GM18499 (cell line): ENCODE measurements at regions not wholly inside any gene's neighbourhood (a gene's known extent, or its start where the extent isn't known, plus 50 kb on each side); places are given as distances from the start of the nearest gene placed in this dataset.

Experiments
- ATAC-seq: cut with Tn5 transposase; IDR thresholded peaks from one replicate; pipeline ENCODE4 v1.9.1; 2021; ENCODE audit warnings: moderate number of reproducible peaks; ENCODE audit not compliant: insufficient read depth, unreplicated experiment

DNA sequence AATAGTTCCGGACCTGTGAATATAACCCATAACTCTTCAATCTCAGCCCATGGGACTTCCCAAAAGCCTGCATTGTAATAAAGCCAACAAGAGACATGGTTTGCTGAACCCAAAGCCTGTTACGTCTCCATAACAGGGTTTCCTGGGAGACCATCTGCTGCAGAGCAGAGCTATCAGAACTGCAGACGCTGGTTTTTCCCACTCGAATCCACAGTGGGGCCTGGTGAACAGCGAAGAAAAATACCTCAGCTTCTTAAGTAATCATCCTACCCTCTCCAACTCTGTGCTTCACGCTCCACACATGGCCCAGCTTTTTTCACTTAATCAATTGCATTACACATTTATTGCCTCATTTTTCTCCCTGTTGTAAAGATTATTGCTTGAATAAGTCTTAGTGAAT lies 409.5 kb upstream of the GRIA1 start:
- ATAC-seq: no peak

DNA sequence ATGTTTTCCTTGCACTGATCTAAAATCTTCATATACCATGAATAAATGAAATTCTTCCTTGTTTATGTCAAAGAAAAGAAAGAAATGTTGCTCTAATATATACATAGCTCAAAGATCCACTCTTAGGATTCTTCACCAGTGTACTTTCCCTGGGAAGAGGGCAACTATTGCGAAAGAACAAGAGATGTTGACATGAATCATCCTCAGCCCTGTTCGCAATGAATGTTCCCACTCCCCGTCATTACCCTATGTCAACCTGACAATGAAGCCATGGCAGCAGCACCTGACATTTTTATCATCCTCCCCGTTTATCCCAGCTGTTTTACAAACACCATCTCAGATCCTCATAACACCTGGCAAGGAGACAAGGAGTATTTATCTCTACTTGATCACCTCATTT lies 409.1 kb upstream of the GRIA1 start:
- no peak for ATAC-seq

GRCh38 chr5:153084511-153084910 lies 406.0 kb upstream of the GRIA1 start:
- no peak for ATAC-seq

- no peak for ATAC-seq
Measured at GRCh38 chr5:153086486-153086885, 404.0 kb upstream of the GRIA1 start.

DNA sequence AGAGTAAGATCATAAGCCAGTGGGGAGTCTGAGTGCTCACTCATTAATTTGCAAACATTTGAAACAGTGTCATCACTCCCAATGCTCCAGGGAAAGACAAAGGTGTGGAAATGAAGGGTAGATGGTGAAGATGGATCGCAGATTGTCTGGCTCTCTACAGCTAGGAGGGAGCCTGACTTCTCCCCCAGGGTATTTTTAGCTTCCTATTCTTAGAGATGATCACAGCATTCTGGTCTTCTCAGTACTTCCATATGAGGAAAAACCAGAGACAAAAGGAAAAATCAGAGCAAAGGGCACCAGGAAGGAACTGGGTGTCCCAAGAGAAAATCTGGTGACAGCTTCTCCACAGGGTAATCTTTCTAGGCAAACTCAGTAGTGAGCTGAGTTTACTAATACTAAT lies 401.9 kb upstream of the GRIA1 start:
- ATAC-seq: no peak

GRCh38 chr5:153094333-153094732 lies 396.1 kb upstream of the GRIA1 start:
- ATAC-seq: no peak

- no peak for ATAC-seq
Measured at GRCh38 chr5:153096381-153096780, 394.1 kb upstream of the GRIA1 start.

DNA sequence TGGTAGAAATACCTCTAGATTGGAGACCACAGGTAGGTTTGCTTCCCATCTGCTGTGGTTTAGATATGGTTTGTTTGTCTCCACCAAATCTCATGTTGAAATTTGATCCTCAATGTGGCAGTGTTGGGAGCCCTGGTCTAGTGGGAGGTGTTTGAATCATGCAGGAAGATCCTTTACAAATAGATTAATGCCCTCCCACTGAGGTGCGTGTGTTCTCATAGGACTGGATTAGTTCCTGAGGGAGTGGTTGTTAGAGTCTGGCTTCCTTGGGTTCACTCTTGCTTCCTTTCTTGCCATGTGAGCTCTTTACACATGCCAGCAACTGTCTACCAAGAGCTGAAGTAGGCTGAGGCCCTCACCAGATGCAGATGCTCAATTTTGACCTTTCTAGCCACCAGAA lies 391.1 kb upstream of the GRIA1 start:
- no peak for ATAC-seq

- no peak for ATAC-seq
Measured at GRCh38 chr5:153101235-153102180, 389.0 kb upstream of the GRIA1 start.

GRCh38 chr5:153116916-153117315 lies 373.6 kb upstream of the GRIA1 start:
- ATAC-seq: no peak

DNA sequence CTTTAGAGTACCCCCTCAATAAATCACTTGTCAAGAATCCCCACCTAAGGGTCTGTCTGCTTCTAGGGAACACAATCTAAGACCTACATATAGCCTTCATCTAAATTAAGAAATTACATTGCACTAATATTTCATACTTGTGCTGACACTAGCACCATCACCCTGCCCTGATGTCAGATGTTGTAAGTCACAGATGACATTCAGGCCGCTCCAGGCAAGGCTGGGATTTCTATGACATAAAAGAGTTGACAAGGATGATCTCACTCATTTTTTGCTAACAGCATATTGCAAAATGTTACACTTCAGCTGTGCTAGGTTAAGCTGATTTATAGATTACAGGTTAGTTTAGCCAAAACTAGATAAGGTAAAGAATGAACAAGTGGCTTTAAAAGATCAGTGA lies 372.5 kb upstream of the GRIA1 start:
- no peak for ATAC-seq

DNA sequence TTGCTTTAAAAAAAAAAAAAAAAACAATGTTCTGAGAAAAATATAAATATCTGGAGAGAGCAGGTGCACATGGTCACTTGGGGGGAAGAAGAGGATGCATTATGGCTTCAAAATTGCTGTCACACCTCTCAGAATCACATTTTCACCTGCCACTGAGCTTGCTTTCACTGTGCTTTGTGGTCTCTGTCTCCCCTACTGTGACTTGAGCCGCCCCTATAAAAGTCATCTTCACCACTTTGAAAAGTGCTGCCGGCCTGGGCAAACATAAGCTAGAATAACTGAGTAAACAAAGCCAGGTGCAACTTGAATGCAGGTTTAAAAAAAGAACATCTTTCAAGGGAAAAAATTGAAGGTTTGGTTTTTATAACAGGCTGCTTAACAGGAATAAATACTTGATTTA lies 368.1 kb upstream of the GRIA1 start:
- ATAC-seq: no peak

- ATAC-seq: no peak
Measured at GRCh38 chr5:153130296-153130695, 360.2 kb upstream of the GRIA1 start.

DNA sequence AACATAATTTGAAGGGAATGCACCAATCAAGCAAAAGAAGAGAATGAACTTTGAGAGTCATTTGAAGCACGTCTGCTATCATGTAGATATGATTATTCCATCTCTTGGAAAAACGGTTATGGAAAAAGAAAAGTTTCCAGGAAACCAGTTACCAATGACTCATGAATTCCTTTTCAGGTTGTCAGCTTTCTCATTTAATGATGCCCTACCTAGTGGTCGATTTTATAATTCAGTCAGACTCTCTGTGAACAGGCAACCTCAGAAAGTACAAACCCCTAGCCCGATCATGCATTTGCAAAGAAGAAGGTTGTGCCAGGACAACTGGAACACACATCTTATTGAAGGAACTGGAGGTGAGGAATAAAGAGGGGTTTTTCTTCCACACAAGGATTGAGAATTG lies 355.1 kb upstream of the GRIA1 start:
- no peak for ATAC-seq

DNA sequence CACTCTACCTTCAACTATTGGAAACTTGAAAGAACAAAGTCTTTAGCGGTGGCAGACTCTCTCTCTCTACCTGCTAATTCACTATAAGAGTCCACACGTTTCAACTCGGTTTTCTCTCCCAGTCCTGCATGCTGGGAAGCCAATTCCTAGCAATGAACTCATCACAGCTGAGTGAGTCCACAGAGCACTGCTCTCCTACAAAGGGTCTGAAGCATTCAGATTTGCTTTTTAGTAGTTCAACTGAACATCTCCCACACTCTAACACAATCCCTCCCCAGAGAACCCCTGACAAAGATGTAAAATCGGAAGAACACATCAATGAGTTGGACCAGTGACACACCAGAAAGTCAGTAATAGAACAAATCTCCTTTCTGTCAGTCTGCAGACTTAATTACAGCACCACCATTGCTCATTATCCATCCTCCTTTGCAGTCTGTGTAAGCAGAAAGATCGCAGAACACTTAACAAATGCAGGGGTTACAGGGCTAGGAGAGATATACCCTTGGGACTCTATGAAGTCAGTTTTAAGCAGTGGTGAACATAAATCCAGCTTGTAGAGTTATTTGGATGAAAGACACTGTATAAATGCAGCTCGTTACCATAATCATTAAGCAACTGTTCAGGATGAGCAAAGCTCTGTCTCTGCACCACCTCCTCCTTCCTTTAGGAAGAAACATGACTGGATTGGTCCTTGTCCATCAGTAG lies 353.4 kb upstream of the GRIA1 start:
- ATAC-seq: no peak

GRCh38 chr5:153147891-153148623 lies 342.4 kb upstream of the GRIA1 start:
- ATAC-seq: peak; percentile 65

- no peak for ATAC-seq
Measured at GRCh38 chr5:153148624-153148976, 341.9 kb upstream of the GRIA1 start.

GRCh38 chr5:153151558-153151957 lies 338.9 kb upstream of the GRIA1 start:
- no peak for ATAC-seq

DNA sequence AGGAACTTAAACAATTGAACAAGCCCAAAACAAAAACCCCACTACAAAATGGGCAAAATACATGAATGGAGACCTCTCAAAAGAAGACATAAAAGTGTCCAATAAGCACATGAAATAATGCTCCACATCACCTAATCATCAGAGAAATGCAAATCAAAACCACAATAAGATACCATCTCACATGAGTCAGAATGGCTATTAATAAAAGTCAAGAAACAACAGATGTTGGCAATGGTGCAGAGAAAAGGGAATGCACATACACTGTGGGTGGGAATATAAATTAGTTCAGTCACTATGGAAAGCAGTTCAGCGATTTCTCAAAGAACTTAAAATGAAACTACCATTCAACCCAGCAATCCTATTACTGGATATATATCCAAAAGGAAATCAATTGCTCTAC lies 337.4 kb upstream of the GRIA1 start:
- no peak for ATAC-seq

DNA sequence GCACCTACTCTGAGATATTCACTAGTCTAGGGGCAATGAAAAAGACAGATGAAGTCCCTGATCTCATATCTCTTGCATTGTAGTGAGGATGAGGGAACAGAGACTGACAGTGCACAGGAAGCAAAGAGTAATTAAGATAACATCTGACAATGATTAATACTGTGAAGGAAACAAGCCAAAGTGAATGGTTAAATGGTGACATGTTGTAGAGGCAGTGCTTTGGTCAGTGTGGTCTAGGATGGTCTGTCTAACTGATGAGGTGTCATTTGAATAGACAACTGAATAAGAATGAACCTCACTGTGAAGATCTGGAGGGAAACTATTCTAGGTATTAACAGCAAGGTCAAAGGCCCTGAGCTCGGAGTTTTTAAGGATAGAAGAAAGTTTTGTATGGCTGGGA lies 333.3 kb upstream of the GRIA1 start:
- no peak for ATAC-seq

DNA sequence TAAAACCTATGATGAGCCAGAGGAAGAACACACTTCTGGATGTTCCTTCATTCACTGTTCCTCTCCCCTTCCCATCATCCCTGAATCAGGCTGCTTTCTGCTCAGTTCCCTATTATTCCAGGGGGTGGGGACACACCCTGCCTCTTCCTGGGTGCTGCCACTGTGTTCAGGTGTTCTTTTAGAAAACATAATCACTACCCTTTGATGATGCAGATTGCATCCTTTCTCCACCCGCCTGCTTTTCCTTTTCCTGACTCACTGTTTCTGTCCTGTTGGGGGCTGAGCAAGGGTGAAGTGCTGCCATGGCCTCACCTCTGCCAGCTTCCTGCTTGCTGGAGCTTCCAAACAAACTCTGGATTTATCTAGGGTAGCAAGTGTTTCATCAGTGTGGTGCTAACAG lies 331.9 kb upstream of the GRIA1 start:
- no peak for ATAC-seq
